ENCODE measurements at regions not wholly inside any gene's neighbourhood (a gene's known extent, or its start where the extent isn't known, plus 50 kb on each side); places are given as distances from the start of the nearest gene placed in this dataset.

DNA sequence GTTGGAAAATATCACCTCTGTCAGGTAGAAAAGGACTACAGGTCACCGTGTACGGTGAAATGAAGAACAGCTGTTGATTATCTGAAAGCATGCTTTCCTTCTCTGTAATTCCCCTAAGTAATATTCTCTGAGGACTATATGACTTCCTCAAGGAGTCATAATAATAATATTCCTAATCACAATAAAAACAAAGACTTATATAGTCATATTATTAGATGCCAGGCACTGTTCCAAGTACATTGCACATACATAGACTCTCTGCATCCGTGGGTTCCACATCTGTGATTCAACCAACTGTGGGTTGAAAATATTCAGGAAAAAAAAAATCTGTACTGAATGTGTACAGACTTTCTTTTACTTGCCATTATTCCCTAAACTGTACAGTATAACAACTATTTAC, 512.4 kb upstream of the ID2 start:
- no peak for DNase-seq (ENCODE audit: low read depth in 1 of 2, low spot score in 1 of 2)

DNA sequence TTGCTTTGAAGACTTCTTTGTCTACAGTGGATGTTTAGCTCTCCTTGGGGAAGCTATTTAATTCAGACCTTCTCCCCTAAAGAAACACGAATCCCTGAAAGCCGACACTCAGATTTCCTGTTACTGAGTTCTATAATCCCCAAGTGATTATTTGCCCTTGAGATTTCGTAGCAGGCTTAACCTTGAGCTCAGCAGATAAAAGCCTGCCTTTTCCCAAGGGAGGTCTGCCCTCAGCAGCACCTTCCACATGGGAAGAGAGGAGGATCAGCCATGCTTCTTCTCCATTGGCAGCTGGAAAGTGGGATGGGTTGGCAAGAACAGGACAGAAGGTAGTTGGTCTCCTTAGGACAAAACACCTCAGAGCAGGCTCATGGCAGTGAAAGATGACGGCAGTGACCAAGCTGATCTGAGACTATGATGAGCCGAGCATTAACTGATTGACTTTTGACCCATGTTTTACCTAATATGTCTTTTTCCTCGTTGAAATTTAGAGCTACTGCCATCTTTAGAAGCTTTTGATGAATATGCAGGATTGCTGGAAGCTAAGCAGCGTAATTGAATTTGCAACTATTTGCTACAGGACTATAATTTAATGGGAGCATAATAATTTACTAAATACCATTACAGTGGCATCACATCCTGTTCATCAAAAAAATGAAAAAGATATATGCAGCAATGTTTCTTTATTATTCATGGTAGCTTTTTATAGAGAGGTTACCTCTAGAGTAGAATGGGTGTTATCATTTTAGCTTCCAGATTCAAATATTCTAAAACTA, 511.1 kb upstream of the ID2 start:
- no peak for DNase-seq (ENCODE audit: low read depth in 1 of 2, low spot score in 1 of 2)

DNA sequence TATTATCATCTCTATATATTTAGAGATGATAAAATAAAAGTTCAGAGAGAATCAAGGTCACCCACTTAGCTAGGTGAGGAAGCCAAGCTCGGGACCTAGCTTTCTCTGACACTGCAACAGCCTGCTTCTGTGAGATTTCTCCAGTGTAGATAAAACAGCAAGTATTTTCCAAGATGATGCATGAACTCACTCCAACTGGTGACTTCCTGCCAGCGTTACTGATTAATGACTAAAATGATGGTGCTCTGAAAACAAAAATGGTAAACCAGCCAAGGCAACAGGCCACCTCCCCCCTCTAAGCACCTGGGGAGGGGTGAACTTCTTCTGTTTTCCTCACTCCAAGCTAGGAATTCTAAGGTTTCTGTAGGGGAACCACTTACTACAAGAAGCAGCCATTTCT, 510.2 kb upstream of the ID2 start:
- DNase-seq (ENCODE audit: low read depth in 1 of 2, low spot score in 1 of 2) = no peak

DNA sequence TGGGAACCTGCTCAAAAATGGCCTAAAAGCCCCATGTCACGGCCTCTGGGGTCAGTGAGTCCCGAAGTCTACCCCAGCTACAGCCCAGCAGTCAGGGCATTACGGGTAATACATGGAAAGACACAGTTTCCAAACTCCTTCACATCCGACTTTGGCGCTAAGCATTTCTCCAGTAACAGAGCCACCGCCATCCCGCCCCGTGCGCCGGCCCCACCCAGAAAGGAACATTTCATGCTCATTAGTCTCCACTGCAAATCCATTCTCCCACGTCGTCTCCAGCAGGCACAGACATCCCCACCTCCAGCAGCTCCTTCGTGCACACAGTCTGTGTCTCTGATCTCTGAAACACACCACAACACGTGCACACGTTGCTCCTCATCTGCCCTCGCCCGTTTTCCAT, 509.2 kb upstream of the ID2 start:
- no peak for DNase-seq (ENCODE audit: low read depth in 1 of 2, low spot score in 1 of 2)

DNA sequence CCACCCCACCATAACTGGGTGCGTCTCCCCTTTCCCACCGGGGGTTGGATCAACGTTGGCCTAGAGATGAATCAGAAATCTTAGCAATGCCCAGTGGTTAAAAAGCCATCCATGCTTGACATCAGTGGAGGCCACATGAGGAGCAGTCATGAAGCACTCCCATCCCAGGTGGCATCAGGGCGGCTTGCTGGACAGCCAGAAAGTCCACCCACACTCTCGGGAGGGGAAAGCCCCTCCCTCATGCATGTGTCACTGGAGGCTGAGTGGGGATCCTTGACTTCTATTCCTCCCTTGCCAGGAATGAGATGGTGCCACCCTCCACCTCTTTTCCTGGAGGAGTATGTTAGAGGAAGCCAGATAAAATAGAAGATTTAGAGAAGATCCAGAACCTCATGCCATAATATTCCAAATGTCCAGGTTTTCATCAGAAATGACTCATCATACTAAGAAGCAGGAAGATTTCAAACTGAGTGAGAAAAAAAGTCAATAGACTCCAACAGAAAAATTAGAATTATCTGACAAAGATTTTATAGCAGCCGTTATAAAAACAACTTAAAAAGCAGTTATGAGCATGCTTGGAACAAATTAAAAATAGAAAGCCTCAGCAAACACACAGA, 507.1 kb upstream of the ID2 start:
- DNase-seq (ENCODE audit: low read depth in 1 of 2, low spot score in 1 of 2) = no peak

DNA sequence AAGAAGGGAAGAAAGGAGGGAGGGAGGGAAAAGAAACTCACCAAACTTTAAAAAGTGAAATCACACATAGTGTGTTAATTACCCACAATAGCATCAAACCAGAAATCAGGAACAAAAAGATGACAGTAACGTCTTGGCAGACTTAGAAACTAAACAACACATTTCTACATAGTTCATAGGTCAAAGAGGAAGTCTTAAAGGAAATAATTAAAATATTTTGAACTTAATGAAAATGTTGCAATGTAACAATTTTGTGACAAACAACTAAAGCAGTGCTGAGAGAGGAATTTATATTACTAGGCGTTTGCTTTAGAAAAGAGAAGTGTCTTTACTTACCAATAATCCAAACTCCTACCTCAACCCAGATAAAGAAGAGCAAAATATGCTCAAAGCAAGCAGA, 505.0 kb upstream of the ID2 start:
- no peak for DNase-seq (ENCODE audit: low read depth in 1 of 2, low spot score in 1 of 2)

DNA sequence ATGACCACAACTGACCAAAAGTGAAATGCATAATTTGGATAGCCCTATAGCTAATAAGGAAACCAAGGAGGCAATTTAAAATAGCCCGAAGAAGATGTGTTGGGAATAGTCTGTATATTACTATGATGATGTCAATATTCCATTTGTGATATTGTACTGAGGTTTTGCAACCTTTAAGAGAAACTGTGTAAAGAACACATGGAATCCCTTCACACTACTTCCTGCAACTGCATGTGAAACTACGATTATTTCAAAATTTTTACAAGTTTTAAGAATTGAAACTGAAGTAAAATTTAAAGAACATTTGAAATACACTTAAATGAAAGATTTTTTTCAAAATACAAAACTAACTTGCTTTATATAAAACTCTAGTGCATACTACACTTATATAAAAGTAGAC, 504.3 kb upstream of the ID2 start:
- no peak for DNase-seq (ENCODE audit: low read depth in 1 of 2, low spot score in 1 of 2)

DNA sequence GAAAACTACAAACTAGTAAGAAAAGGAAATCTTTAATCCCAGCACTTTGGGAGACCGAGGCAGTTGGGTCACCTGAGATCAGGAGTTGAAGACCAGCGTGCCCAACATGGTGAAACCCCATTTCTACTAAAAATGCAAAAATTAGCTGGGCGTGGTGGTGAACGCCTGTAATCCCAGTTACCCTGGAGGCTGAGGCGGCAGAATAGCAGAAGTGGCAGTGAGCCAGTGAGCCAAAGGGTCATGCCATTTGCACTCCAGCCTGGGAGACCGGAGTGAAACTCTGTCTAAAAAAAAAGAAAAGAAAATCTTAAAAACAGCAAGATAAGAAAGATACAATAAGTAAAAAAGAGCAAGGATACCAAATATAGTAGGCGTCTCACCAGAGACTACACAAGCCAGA, 502.9 kb upstream of the ID2 start:
- no peak for DNase-seq (ENCODE audit: low read depth in 1 of 2, low spot score in 1 of 2)

DNA sequence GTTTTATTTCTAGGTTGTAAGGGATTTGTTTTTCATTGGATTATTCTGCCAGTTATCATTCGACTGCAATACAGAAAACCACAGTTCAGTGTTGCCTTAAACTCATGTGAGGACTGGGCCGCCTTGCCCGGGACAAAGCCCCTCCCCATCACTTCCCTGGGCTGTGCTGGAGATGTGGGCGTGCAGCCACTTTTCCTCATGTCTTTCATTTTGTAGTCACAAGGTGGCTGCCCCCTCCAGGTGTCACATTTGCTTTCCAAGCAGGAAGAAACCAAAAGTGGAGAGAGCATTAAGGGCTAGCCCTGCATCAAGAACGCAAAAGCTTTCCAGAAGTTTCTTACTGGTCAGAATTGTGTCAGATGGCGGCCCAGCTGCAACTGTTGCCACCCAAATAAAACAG, 492.5 kb upstream of the ID2 start:
- no peak for DNase-seq (ENCODE audit: low read depth in 1 of 2, low spot score in 1 of 2)

DNA sequence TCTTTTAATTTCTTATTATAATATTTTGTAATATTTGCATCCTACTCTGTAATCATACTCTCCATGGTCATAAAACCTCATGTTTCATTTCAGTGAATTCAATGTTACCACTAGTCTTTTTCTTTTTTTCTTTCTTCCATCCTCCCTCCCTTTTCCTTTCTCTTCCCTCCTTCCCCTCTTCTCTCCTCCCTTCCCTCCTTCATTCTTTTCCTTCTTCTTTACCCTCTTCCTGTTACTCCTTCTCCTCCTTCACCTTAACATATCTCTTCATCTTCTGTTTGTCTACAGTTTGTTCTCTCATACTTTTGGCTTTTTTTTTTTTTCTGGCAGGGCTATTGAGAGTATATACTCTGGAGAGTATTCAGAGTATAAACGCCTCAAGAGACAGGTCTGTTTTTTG, 491.6 kb upstream of the ID2 start:
- DNase-seq (ENCODE audit: low read depth in 1 of 2, low spot score in 1 of 2) = no peak

DNA sequence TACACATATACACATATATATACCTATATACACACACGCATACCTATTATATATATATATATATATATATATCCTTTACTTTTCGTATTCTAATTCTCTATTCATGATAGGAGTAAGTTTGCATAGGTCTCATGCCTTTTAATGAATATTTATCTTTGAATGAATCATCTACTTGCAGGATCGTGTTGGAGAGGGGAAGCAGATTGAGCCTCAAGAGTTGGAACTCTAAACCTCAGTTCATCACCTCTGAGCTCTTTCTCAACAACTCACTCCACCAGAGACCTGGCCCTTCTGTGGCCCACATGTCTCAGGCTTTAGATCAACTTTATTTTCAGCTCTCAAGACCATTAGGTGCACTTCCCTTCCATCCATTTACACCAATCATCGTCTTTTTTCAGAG, 490.4 kb upstream of the ID2 start:
- no peak for DNase-seq (ENCODE audit: low read depth in 1 of 2, low spot score in 1 of 2)

DNA sequence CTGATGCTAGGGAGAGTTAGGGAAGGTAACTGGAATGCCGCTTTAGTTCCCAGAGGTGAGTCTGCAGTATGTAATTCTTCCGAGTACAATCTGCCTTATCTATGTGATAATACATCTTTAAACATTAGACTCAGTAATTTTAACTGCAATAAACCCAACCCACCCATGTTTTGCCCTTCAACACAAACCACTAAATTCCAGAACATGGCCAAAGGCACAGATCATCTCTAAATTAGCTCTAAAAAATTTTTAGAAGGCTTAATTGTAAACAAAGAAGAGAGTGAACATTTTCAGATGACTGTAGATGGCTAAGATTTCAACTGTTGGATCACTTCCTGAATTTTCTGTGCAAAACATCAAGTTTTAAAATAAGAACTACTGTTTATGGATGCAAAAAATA, 488.7 kb upstream of the ID2 start:
- DNase-seq (ENCODE audit: low read depth in 1 of 2, low spot score in 1 of 2) = no peak

DNA sequence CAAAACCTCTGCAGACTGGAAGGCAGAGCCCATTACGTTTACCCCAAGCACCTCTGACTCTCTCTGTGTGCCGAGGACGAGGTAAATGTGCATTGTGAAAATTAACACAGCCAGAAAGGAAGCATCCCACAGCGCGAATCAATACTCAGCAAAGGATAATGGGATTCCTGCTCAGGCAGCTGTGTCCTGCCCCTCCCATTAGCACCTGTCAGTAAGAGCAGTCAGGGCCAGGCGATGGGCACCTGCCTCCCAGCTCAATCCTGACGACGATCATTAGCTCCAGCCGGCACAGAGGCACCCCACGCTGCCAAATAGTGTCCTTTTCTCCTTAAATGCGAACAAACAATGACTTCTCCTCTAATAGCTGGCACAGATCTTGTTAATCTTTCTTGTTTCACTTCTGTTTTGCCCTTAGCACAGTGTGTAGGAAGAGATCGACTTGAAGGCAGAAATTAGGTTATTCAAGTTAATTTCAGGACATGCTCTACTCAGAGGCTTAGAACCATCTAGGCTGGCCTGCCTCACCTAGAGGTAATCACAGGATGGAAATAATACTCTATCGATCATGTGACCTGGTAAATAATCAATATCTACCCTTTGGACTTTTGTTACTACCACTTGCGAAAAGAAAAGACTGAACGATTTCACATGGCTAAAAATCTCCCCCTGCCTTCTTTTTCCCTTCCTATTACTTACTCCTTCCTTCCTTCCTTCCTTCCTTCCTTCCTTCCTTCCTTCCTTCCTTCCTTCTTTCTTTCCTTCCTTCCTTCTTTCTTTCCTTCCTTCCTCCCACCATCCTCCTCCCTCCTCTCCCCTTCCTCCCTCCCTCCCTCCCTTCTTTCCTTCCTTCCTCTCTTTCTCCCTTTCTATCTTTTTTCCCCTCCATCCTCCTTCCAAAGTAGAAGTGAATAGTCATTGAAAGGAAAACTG, 487.9 kb upstream of the ID2 start:
- no peak for DNase-seq (ENCODE audit: low read depth in 1 of 2, low spot score in 1 of 2)

DNA sequence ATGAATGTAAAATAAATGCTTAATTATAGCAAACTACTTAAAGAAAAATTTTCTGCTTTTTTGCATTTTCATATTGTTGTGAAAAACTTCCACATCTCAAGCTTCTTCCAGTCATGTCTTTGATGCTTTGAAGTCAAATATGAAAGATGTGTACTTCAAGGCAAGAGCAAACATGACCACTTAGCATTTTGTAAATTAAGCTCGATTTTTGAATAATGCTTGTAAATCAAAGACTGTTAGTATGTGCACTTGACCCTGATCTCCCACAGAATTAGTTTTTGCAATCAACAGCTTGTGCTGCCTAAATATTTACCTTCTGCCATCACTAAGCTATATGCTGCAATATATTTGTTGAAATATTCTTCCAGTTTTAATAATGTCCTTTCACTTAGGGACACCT, 486.1 kb upstream of the ID2 start:
- DNase-seq (ENCODE audit: low read depth in 1 of 2, low spot score in 1 of 2) = no peak

DNA sequence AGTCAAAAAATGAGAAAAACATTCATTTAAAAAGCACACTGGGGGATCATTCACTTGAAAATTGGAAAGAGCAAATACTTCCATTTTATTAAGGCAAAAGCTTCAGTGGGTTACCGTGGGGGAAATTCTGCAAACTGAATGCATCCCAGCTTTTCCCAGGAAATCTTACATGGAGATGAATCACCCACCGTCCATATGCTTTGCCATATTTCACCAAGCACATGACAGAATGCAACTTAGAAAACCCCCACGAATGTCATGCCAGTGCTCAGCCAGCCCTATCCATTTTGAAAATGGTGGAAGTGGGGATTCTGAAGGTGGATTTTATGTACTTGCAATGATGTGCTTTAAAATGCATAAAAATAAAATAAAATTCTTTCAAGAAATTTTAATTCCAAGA, 485.5 kb upstream of the ID2 start:
- no peak for DNase-seq (ENCODE audit: low read depth in 1 of 2, low spot score in 1 of 2)

DNA sequence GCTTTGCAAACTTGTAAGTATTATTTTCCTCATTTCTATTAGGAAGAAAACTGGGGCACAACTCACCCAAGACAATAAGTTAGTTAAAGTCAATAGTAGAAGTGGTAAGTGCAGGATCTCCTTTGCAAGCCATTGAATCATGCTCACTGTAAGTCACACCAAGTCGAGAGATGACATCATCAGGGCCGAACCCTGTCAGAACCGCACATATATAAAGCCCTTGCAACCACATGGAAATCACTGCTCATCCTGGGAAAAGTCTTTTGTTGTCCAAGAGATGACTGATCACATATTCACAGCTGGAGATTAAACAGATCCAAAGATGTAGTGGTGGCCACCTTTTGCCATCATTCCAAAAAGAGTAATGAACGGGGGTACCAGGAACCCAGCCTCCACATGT, 484.8 kb upstream of the ID2 start:
- DNase-seq (ENCODE audit: low read depth in 1 of 2, low spot score in 1 of 2) = no peak

DNA sequence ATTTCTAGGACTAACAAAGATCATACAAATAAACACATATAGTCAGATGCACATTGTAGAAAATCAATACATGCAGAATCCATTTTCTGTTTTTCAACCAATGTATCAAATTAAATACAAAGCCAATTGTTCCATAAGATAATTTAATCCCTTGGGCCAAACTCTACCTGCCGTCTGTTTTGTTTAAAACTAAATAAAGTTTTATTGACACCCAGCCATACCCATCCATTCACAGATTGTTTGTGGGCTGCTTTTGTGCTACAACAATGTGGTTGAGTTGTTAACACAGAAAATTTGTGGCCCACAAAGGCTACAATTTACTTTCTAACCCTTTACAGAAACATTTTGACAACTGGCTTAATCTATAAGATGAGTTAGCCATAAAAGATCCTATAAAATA, 484.0 kb upstream of the ID2 start:
- no peak for DNase-seq (ENCODE audit: low read depth in 1 of 2, low spot score in 1 of 2)

DNA sequence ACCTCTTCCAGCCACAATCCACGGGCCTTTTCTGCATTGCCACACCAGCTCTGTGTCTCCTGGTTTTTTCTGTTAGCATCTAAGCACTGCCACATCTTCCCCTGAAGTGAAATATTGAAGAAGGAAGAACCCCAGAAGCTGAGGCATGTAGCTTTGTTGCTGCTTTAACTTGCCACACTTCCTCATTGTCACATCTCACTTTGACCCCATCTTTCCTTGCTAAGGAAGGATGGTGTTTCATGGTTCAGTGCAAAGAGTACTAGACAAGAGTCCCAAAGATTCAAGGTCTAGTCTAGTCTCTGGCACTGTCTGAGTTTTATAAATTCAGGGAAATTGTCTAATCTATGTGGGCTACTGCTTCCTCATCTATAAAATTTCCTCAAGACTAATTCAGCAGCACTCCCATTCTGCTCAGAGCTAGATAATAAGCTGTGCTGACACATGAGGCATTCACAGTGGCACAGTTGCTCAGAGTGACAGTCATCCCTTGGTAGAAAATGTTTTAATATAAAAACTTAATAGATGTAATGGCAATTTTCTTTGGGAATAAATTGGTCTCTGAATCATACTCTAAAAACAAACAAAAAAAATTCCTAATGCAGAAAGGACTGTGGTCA, 483.0 kb upstream of the ID2 start:
- DNase-seq (ENCODE audit: low read depth in 1 of 2, low spot score in 1 of 2) = no peak

DNA sequence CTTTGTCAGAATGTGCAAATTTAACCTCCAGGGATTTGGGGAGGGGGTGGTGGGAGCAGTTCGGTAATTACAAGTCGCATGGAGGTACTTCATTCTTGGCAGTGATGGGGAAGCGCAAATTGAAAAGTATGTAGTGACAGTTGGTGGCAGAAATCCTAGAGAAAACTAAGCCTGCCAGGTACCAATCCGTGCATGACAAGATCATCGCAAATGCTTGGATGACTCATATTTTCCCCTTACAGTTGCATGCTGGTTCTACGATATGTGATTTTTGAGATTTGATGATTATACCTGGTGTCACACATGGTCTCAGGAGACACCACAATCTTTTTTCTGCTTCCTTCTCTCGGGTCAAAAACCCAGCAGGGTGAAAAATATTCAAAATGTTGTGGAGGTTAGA, 479.7 kb upstream of the ID2 start:
- DNase-seq (ENCODE audit: low read depth in 1 of 2, low spot score in 1 of 2) = peak in 1 of 2 donors; percentile 8

DNA sequence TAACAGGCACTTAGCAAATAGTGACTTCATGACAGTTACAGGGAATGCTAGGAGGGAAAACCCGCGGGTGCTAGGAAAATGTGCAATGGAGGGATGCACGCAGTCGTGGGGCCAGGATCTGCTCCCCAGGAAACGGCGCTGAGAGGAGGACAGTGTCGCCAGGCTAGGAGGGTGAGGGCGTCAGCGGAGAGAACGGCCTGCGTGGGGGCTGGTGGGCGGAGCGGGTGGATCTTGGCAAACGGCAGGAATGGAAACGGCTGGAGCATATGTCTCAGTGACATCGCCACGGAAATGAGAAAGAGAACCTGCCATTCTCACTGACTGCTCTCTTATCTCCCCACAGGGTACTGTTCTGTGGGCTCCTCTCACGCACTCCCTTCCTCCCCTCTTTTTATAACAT, 478.5 kb upstream of the ID2 start:
- DNase-seq (ENCODE audit: low read depth in 1 of 2, low spot score in 1 of 2) = no peak

DNA sequence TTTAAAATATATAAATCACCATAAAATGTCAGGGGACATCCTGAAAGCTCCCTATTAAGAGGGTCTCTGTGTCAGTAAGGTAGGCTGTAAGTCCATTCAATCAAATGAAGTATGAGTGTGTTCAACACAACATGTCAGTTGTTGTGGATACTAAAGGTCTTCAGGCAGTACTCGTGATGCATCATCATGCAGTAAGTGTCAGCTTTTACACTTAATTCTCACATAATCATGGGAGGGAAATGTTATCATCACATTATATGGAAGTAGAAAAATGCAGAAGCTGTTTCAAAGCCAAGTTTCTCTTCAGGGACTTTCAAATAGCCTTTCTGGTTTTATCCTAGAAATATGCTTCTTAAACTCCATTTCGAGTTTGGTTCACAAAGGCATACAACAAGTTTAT, 477.1 kb upstream of the ID2 start:
- DNase-seq (ENCODE audit: low read depth in 1 of 2, low spot score in 1 of 2) = no peak

DNA sequence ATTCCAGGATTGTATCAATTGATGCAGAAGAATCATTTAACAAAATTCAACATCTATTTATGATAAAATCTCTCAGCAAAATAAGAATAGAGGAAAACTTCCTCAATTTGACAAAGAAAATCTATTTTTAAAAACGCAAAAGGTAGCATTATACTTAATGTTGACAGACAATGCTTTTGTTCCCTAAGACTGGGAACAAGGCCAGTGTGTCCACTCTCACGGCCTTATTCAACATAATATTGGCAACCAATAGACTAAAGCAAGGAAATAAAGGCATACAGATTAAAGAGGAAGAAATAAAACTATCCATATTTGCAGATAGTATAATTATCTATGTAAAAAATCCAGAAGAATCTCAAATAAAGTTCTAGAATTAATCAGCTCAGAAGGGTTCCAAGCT, 472.4 kb upstream of the ID2 start:
- no peak for DNase-seq (ENCODE audit: low read depth in 1 of 2, low spot score in 1 of 2)
